GM12874 (cell line): ENCODE measurements at regions not wholly inside any gene's neighbourhood (a gene's known extent, or its start where the extent isn't known, plus 50 kb on each side); places are given as distances from the start of the nearest gene placed in this dataset.

ENCODE experiments used
- CTCF ChIP-seq: IDR thresholded peaks from 2 replicates; pipeline ENCODE4 v1.5.1; 2011; ENCODE audit warnings: low read depth, mild to moderate bottlenecking, control low read depth, low read length, moderate library complexity; ENCODE audit not compliant: insufficient read depth

- no peak for TF ChIP-seq CTCF
Observed at GRCh38 chr2:228917220-228917619, 353.9 kb downstream of the PID1 start.

GRCh38 chr2:228916416-228917090, 354.5 kb downstream of the PID1 start:
- no peak for TF ChIP-seq CTCF

- no peak for TF ChIP-seq CTCF
Observed at GRCh38 chr2:228913176-228913575, 357.9 kb downstream of the PID1 start.

GRCh38 chr2:228902176-228902575, 368.9 kb downstream of the PID1 start:
- no peak for TF ChIP-seq CTCF

- TF ChIP-seq CTCF = no peak
Observed at GRCh38 chr2:228901531-228901930, 369.6 kb downstream of the PID1 start.

- TF ChIP-seq CTCF = no peak
Observed at GRCh38 chr2:228878138-228878537, 392.9 kb downstream of the PID1 start.

- no peak for TF ChIP-seq CTCF
Observed at GRCh38 chr2:228876276-228876675, 394.8 kb downstream of the PID1 start.
